ENCODE measurements at regions not wholly inside any gene's neighbourhood (a gene's known extent, or its start where the extent isn't known, plus 50 kb on each side); places are given as distances from the start of the nearest gene placed in this dataset.

- TF ChIP-seq CTCF (conservative IDR thresholded peaks at IDR 0.05; ENCODE audit: low read depth, low read length) = no peak
- TF ChIP-seq CEBPB (IDR thresholded peaks at IDR 0.05; ENCODE audit: low read depth, low read length) = no peak
- no peak for TF ChIP-seq POLR2A (IDR thresholded peaks at IDR 0.05; ENCODE audit: low read depth, low read length)
- no peak for TF ChIP-seq RFX5 (IDR thresholded peaks at IDR 0.05; ENCODE audit: low read depth, low read length)
- no peak for TF ChIP-seq USF2 (IDR thresholded peaks at IDR 0.05; ENCODE audit: low read depth, low read length)
- TF ChIP-seq RCOR1 (IDR thresholded peaks at IDR 0.05; ENCODE audit: insufficient replicate concordance, low read length) = no peak
- no peak for TF ChIP-seq FOS (IDR thresholded peaks at IDR 0.05; ENCODE audit: low read depth, low read length)
- TF ChIP-seq RAD21 (IDR thresholded peaks at IDR 0.05; ENCODE audit: low read length) = no peak
- TF ChIP-seq SMC3 (IDR thresholded peaks at IDR 0.05; ENCODE audit: low read depth, low read length) = no peak
- no peak for TF ChIP-seq CHD1 (IDR thresholded peaks at IDR 0.05; ENCODE audit: low read depth, low read length)
- no peak for TF ChIP-seq NFE2L2 (IDR thresholded peaks at IDR 0.05; ENCODE audit: low read depth, low read length)
Measured at GRCh38 chr15:61521953-61522352, 292.9 kb upstream of the RORA start.
